Panc1 (cell line): ENCODE measurements at regions not wholly inside any gene's neighbourhood (a gene's known extent, or its start where the extent isn't known, plus 50 kb on each side); places are given as distances from the start of the nearest gene placed in this dataset.
"Not testable (repeated sequence)": the region's sequence is repeated elsewhere in the genome, so short reads cannot be mapped to it uniquely, and the experiment has no call there.

ENCODE experiments used
- ATAC-seq: fragments of 200-7000 bp; cut with Tn5 transposase; 2 replicates; pipeline ENCODE4 v1.9.1; 2020; ENCODE audit warnings: mild to moderate bottlenecking, moderate library complexity
- BruUV-seq: library from RNA; stranded (reverse); fragments of 400-500 nt; replicated peaks from 2 replicates; lab custom pipeline; 2021; lab: Mats Ljungman, UMichigan
- CTCF ChIA-PET: fragments of 300-600 bp; sonication (Branson Sonifier 250); formaldehyde crosslinking; loops from one replicate; lab custom pipeline; 2022; ENCODE audit warnings: antibody characterized with exemption; lab: Charles Lee
- POLR2A ChIA-PET: fragments of 300-600 bp; sonication (Branson Sonifier 250); formaldehyde crosslinking; loops from one replicate; lab custom pipeline; 2022; ENCODE audit warnings: antibody characterized with exemption; lab: Charles Lee
- DNase-seq: peaks from one replicate; pipeline ENCODE4 v3.0.0-alpha.2; 2010; ENCODE audit warnings: low read depth, low spot score
- H3K27ac ChIP-seq: 2 replicates; pipeline ENCODE4 v1.5.1; 2011; ENCODE audit warnings: mild to moderate bottlenecking, low read length, inconsistent platforms
- H3K27me3 ChIP-seq: fragments of 200-500 bp; sonication (Bioruptor generic); 2 replicates; pipeline ENCODE4 v1.6.0; 2014; ENCODE audit warnings: low read length, inconsistent platforms; ENCODE audit not compliant: control insufficient read depth, insufficient read depth
- H3K36me3 ChIP-seq: fragments of 200-500 bp; sonication (Bioruptor generic); 2 replicates; pipeline ENCODE4 v1.5.1; 2014; ENCODE audit warnings: inconsistent platforms, mild to moderate bottlenecking, low read length, moderate library complexity; ENCODE audit not compliant: control insufficient read depth, insufficient read depth
- H3K4me1 ChIP-seq: 2 replicates; pipeline ENCODE4 v1.5.1; 2011; ENCODE audit warnings: inconsistent platforms, mild to moderate bottlenecking, low read length, moderate library complexity; ENCODE audit not compliant: control insufficient read depth, insufficient read depth
- H3K4me3 ChIP-seq, 2 experiments: 2 replicates each; pipeline ENCODE4 v1.5.1; 2011 to 2012; ENCODE audit warnings: low read depth in 2 of 2, low read length in 2 of 2, mild to moderate bottlenecking in 2 of 2, inconsistent platforms in 1 of 2, moderate library complexity in 1 of 2
- H3K9me3 ChIP-seq: fragments of 200-500 bp; sonication (Bioruptor generic); 2 replicates; pipeline ENCODE4 v1.5.1; 2014; ENCODE audit warnings: low read depth, mild to moderate bottlenecking, inconsistent platforms, low read length, moderate library complexity; ENCODE audit not compliant: control insufficient read depth, insufficient read depth
- POLR2AphosphoS5 ChIP-seq: IDR thresholded peaks from 2 replicates; pipeline ENCODE4 v1.6.1; 2012; ENCODE audit warnings: mild to moderate bottlenecking, low read depth, low read length, moderate library complexity
- SIN3A ChIP-seq: IDR thresholded peaks from 2 replicates; pipeline ENCODE4 v1.6.1; 2012; ENCODE audit warnings: low read depth, mild to moderate bottlenecking, low read length, moderate library complexity, borderline replicate concordance; ENCODE audit not compliant: insufficient read depth
- TCF7L2 ChIP-seq: IDR thresholded peaks from 2 replicates; pipeline ENCODE4 v1.6.1; 2011; ENCODE audit warnings: mild to moderate bottlenecking, low read depth, low read length, inconsistent platforms
- in situ Hi-C: cut with HindIII; loops from 2 replicates; pipeline ENCODE4 v1.10.0; 2016; ENCODE audit warnings: low sequenced_read_pairs, low pct_unique_long_range_greater_than_20kb
- intact Hi-C: fragments of 100-400 bp; cut with micrococcal nuclease; formaldehyde crosslinking; loops from one replicate; pipeline ENCODE4 v1.10.0; 2022; ENCODE audit not compliant: unreplicated experiment
- TF ChIP-seq, protein P1 (sequence below): fragments of 450-650 bp; IDR thresholded peaks from 2 replicates; pipeline ENCODE4 v1.5.1; 2017; ENCODE audit warnings: mild to moderate bottlenecking
- TF ChIP-seq, protein P2 (sequence below), 2 experiments: IDR thresholded peaks; 2 replicates each; pipeline ENCODE4 v1.6.1; 2011 to 2012; ENCODE audit warnings: low read depth in 2 of 2, control low read depth in 1 of 2, low read length in 1 of 2, mild to moderate bottlenecking in 1 of 2, moderate library complexity in 1 of 2; ENCODE audit not compliant: insufficient read depth in 1 of 2

DNA sequence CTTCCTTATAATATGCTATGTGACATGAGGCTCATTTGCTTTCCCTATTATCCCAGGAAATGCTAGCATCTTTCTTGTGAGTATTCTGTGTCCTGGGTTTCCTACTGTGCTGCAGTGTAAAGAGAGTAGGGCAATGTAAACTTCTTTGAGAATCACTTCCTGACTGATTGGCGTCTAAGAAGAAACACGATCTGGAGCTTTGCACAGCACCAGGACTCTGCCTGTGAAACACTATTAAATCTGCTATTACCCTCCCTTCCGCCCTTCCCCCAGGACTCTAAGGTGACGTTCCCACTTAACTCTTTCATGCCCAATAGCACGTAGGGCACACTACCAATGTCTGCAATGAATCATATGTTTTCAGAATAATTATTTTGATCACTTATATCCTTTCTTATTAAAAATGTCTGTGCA, 607.3 kb upstream of the CITED2 start:
- Histone ChIP-seq H3K4me3 (peak overlapping the region in 1 of 2 experiments; percentile 9; a peak in 1 of 4 replicates), H3K27ac (peak overlapping the region; percentile 85), H3K4me1 (peaks cover 42% of the 10 kb centered on the region), H3K27me3 (no peaks in the 10 kb centered on the region), H3K36me3 (no peaks in the 10 kb centered on the region), H3K9me3 (no peaks in the 10 kb centered on the region)
- no TSS peak for BruUV-seq
- TF ChIP-seq, protein P1, sequence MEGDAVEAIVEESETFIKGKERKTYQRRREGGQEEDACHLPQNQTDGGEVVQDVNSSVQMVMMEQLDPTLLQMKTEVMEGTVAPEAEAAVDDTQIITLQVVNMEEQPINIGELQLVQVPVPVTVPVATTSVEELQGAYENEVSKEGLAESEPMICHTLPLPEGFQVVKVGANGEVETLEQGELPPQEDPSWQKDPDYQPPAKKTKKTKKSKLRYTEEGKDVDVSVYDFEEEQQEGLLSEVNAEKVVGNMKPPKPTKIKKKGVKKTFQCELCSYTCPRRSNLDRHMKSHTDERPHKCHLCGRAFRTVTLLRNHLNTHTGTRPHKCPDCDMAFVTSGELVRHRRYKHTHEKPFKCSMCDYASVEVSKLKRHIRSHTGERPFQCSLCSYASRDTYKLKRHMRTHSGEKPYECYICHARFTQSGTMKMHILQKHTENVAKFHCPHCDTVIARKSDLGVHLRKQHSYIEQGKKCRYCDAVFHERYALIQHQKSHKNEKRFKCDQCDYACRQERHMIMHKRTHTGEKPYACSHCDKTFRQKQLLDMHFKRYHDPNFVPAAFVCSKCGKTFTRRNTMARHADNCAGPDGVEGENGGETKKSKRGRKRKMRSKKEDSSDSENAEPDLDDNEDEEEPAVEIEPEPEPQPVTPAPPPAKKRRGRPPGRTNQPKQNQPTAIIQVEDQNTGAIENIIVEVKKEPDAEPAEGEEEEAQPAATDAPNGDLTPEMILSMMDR, result no peak
- TF ChIP-seq, protein P2, sequence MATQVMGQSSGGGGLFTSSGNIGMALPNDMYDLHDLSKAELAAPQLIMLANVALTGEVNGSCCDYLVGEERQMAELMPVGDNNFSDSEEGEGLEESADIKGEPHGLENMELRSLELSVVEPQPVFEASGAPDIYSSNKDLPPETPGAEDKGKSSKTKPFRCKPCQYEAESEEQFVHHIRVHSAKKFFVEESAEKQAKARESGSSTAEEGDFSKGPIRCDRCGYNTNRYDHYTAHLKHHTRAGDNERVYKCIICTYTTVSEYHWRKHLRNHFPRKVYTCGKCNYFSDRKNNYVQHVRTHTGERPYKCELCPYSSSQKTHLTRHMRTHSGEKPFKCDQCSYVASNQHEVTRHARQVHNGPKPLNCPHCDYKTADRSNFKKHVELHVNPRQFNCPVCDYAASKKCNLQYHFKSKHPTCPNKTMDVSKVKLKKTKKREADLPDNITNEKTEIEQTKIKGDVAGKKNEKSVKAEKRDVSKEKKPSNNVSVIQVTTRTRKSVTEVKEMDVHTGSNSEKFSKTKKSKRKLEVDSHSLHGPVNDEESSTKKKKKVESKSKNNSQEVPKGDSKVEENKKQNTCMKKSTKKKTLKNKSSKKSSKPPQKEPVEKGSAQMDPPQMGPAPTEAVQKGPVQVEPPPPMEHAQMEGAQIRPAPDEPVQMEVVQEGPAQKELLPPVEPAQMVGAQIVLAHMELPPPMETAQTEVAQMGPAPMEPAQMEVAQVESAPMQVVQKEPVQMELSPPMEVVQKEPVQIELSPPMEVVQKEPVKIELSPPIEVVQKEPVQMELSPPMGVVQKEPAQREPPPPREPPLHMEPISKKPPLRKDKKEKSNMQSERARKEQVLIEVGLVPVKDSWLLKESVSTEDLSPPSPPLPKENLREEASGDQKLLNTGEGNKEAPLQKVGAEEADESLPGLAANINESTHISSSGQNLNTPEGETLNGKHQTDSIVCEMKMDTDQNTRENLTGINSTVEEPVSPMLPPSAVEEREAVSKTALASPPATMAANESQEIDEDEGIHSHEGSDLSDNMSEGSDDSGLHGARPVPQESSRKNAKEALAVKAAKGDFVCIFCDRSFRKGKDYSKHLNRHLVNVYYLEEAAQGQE (IDR thresholded peaks at IDR 0.05; ENCODE audit: insufficient read depth in 1 of 2, low read depth in 2 of 2, low read length in 1 of 2), result no peak
- TF ChIP-seq SIN3A (no peak), TCF7L2 (peak; percentile 54; the same call in 1 of the 2 replicates), POLR2AphosphoS5 (peak; percentile 45; the same call in 1 of the 2 replicates)
- ChIA-PET CTCF (interaction anchor here (0.7 kb wide), 1 partner anchor 1631 kb away, joined by 3 read pairs; no protein-coding TSS in a partner anchor), POLR2A (no interaction called here)
- peak; percentile 59 for DNase-seq
- in situ Hi-C loops, result no loop called here
- peak; percentile 83 for ATAC-seq
- intact Hi-C loops, result loop anchor here (5.0 to 10.0 kb wide), 2 partner anchors 99 to 607 kb away; partner anchors contain the start of gene CITED2

DNA sequence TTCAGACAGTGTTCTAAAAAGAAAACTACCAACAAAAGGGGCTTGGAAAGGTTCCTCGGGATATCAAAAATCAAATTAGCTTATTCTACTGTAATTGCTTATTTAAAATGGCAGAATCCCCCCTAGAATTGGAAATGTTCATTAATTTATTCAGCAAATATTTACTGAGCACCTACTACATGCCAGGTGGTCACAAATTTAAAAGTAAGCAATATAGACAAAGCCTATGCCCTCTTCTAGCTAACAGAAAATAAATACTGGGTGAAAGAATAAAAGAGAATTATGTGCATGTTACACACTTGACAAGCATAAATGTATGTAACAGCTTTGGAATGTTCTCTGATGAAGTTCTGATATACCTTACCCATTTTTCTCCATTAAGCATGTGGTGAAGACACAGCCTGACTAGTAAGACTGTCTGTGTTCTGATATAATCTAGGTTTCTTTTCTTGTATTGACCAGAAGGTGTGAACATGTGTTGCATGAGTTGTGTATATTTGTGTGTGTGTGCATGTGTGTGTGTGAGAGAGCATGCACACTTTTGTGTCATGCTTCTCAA, 606.7 kb upstream of the CITED2 start:
- DNase-seq (no peak), ATAC-seq (no peak)
- intact Hi-C loops (loop anchor here (5.0 to 10.0 kb wide), 2 partner anchors 99 to 606 kb away; partner anchors contain the start of gene CITED2), in situ Hi-C loops (no loop called here)
- CTCF ChIA-PET, result interaction anchor here (0.7 kb wide), 1 partner anchor 1631 kb away, joined by 3 read pairs; no protein-coding TSS in a partner anchor
- Histone ChIP-seq H3K4me3 (no peak overlapping the region), H3K27me3 (no peaks in the 10 kb centered on the region), H3K9me3 (no peaks in the 10 kb centered on the region), H3K36me3 (no peaks in the 10 kb centered on the region), H3K4me1 (peaks cover 42% of the 10 kb centered on the region), H3K27ac (peak overlapping the region; percentile 85)
- TF ChIP-seq, protein P1, result no peak
- TF ChIP-seq, protein P2 (IDR thresholded peaks at IDR 0.05; ENCODE audit: insufficient read depth in 1 of 2, low read depth in 2 of 2, low read length in 1 of 2), result no peak
- TF ChIP-seq SIN3A (no peak), TCF7L2 (no peak), POLR2AphosphoS5 (no peak)
- no TSS peak for BruUV-seq
- POLR2A ChIA-PET, result no interaction called here

DNA sequence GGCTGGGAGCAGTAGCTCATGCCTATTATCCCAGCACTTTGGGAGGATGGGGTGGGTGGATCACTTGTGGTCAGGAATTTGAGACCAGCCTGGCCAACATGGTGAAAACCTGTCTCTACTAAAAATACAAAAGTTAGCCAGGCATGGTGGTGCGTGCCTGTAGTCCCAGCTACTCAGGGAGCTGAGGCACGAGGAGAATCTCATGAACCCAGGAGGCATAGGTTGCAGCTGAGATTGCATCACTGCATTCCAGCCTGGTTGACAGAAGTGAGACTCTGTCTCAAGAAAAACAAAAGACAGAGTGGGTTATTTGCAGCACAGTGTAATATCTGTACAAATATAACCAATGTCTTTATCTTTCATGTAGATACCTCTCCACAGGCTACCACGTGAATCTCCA, 606.2 kb upstream of the CITED2 start:
- BruUV-seq, H3K27me3 ChIP-seq, CTCF ChIA-PET, H3K36me3 ChIP-seq, H3K9me3 ChIP-seq, POLR2A ChIA-PET, H3K4me3 ChIP-seq, in situ Hi-C loops, ATAC-seq, DNase-seq: not testable (repeated sequence)
- peaks cover 42% of the 10 kb centered on the region for H3K4me1 ChIP-seq
- intact Hi-C loops, result loop anchor here (5.0 to 10.0 kb wide), 2 partner anchors 98 to 606 kb away; partner anchors contain the start of gene CITED2
- H3K27ac ChIP-seq, result peak overlapping the region; percentile 85
